GM19395 (cell line): ENCODE measurements at regions not wholly inside any gene's neighbourhood (a gene's known extent, or its start where the extent isn't known, plus 50 kb on each side); places are given as distances from the start of the nearest gene placed in this dataset.
"Not testable (repeated sequence)": the region's sequence is repeated elsewhere in the genome, so short reads cannot be mapped to it uniquely, and the experiment has no call there.

Experiments used
- ATAC-seq: cut with Tn5 transposase; IDR thresholded peaks from one replicate; pipeline ENCODE4 v1.9.1; 2021; ENCODE audit warnings: mild to moderate bottlenecking, moderate library complexity; ENCODE audit not compliant: unreplicated experiment

GRCh38 chr4:38330321-38330720 is 333.7 kb upstream of the KLF3 start:
- no peak for ATAC-seq

- no peak for ATAC-seq
Observed at GRCh38 chr4:38330936-38331335, 333.1 kb upstream of the KLF3 start.

GRCh38 chr4:38332699-38333098 is 331.3 kb upstream of the KLF3 start:
- ATAC-seq, result no peak

- no peak for ATAC-seq
Observed at GRCh38 chr4:38333219-38333618, 330.8 kb upstream of the KLF3 start.

GRCh38 chr4:38334791-38335190 is 329.2 kb upstream of the KLF3 start:
- no peak for ATAC-seq

GRCh38 chr4:38338939-38339338 is 325.1 kb upstream of the KLF3 start:
- not testable (repeated sequence) for ATAC-seq

GRCh38 chr4:38343608-38344007 is 320.4 kb upstream of the KLF3 start:
- ATAC-seq, result no peak

- ATAC-seq, result no peak
Observed at GRCh38 chr4:38344929-38345328, 319.1 kb upstream of the KLF3 start.

- ATAC-seq, result no peak
Observed at GRCh38 chr4:38347251-38347650, 316.7 kb upstream of the KLF3 start.

- no peak for ATAC-seq
Observed at GRCh38 chr4:38354421-38354820, 309.6 kb upstream of the KLF3 start.

GRCh38 chr4:38354872-38355271 is 309.1 kb upstream of the KLF3 start:
- no peak for ATAC-seq

- no peak for ATAC-seq
Observed at GRCh38 chr4:38356686-38357085, 307.3 kb upstream of the KLF3 start.

- no peak for ATAC-seq
Observed at GRCh38 chr4:38357546-38357945, 306.5 kb upstream of the KLF3 start.

GRCh38 chr4:38359113-38359512 is 304.9 kb upstream of the KLF3 start:
- ATAC-seq, result no peak

GRCh38 chr4:38360201-38360600 is 303.8 kb upstream of the KLF3 start:
- no peak for ATAC-seq

- ATAC-seq, result no peak
Observed at GRCh38 chr4:38364383-38364963, 299.5 kb upstream of the KLF3 start.

- no peak for ATAC-seq
Observed at GRCh38 chr4:38365261-38365660, 298.7 kb upstream of the KLF3 start.

GRCh38 chr4:38365748-38366310 is 298.2 kb upstream of the KLF3 start:
- ATAC-seq, result no peak

- ATAC-seq, result no peak
Observed at GRCh38 chr4:38366456-38366855, 297.5 kb upstream of the KLF3 start.

- ATAC-seq, result no peak
Observed at GRCh38 chr4:38366997-38367396, 297.0 kb upstream of the KLF3 start.

GRCh38 chr4:38367642-38368174 is 296.3 kb upstream of the KLF3 start:
- ATAC-seq, result no peak

GRCh38 chr4:38368613-38369012 is 295.4 kb upstream of the KLF3 start:
- no peak for ATAC-seq

GRCh38 chr4:38371391-38371851 is 292.6 kb upstream of the KLF3 start:
- ATAC-seq, result no peak
